Uterus (tissue), 2 donors: ENCODE measurements at regions not wholly inside any gene's neighbourhood (a gene's known extent, or its start where the extent isn't known, plus 50 kb on each side); places are given as distances from the start of the nearest gene placed in this dataset.

Source experiments
- POLR2A ChIP-seq, 2 donors: fragments of 450-650 bp; IDR thresholded peaks; one replicate each; pipeline ENCODE4 v1.6.1; 2016; ENCODE audit warnings: antibody characterized with exemption in 2 of 2, mild to moderate bottlenecking in 1 of 2, moderate library complexity in 1 of 2
- TF ChIP-seq, protein P1 (sequence below), 4 experiments: fragments of 200-600 bp in 2 of 4; fragments of 450-650 bp in 2 of 4; sonication (generic) in 2 of 4; IDR thresholded peaks; one replicate each; pipeline ENCODE4 v1.5.1; 2016 to 2019; ENCODE audit warnings: antibody characterized with exemption in 4 of 4, mild to moderate bottlenecking in 2 of 4, moderate library complexity in 1 of 4

DNA sequence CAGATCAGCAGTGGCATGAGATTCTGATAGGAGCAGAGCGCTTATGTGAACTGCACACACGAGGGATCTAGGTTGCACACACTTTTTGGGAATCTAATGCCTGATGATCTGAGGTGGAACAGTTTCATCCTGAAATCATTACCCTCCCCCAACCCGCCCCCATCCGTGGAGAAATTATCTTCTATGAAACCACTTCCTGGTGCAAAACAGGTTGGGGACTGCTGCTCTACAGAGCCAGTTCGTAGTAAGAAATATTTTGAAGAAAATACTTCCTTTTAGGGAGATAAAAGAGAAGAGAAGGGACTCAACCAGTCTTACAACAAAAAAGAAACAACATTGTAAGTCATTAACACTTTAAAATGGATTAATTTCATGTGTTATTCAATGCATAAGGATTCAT lies 1308.2 kb downstream of the GATA3 start:
- TF ChIP-seq, protein P1, sequence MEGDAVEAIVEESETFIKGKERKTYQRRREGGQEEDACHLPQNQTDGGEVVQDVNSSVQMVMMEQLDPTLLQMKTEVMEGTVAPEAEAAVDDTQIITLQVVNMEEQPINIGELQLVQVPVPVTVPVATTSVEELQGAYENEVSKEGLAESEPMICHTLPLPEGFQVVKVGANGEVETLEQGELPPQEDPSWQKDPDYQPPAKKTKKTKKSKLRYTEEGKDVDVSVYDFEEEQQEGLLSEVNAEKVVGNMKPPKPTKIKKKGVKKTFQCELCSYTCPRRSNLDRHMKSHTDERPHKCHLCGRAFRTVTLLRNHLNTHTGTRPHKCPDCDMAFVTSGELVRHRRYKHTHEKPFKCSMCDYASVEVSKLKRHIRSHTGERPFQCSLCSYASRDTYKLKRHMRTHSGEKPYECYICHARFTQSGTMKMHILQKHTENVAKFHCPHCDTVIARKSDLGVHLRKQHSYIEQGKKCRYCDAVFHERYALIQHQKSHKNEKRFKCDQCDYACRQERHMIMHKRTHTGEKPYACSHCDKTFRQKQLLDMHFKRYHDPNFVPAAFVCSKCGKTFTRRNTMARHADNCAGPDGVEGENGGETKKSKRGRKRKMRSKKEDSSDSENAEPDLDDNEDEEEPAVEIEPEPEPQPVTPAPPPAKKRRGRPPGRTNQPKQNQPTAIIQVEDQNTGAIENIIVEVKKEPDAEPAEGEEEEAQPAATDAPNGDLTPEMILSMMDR (IDR thresholded peaks at IDR 0.05): no peak
- no peak for TF ChIP-seq POLR2A (IDR thresholded peaks at IDR 0.05)
